Activated CD4-positive, alpha-beta T cell treated with anti-CD3 and anti-CD28 coated beads, Interleukin-2, amount 50 U/mL, for 16 hours (primary cell): ENCODE measurements at regions not wholly inside any gene's neighbourhood (a gene's known extent, or its start where the extent isn't known, plus 50 kb on each side); places are given as distances from the start of the nearest gene placed in this dataset.

Source experiments
- DNase-seq: peaks from one replicate; pipeline ENCODE4 v3.0.0-alpha.2; 2020

DNA sequence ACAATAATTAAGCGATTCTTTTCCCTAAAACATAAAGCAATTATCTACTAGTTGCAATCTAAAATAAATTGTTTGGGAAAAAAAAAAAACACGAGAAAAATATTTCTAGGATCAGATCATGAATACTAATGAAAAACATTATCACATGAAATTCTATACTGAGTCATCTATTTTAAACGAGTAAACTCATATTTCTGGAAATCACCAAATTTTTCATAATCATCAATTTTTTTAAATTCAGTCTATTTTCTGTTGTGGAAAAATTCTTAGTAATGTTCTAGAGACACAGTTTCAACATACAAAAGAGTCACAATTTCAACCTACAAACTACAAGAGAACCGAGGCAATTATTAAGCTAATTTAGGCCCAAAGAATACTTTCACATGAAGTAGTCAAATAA, 245.6 kb upstream of the SOX5 start:
- no peak for DNase-seq

- no peak for DNase-seq
These were observed 241.6 kb upstream of the SOX5 start for GRCh38 chr12:24191117-24191516.

- no peak for DNase-seq
These were observed 236.3 kb upstream of the SOX5 start for GRCh38 chr12:24185782-24186181.

DNA sequence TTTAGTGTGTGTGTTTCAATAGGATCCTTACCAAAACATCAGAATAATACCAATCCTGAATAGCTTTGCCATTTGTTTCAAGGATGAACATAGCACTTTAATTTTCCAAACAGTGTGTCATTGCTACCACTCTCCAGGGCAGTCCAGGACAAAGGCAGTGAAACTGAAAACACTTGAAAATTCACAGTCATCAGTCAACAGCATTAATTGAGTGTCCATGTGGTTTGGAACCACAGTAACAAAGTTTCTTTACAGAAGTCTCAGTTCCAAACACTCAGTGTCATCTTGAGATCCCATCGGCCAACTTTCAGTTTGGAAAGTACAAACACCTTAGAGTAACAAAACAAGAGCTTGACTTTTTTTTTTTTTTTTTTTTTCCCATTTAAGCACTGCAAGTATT, 228.4 kb upstream of the SOX5 start:
- no peak for DNase-seq

DNA sequence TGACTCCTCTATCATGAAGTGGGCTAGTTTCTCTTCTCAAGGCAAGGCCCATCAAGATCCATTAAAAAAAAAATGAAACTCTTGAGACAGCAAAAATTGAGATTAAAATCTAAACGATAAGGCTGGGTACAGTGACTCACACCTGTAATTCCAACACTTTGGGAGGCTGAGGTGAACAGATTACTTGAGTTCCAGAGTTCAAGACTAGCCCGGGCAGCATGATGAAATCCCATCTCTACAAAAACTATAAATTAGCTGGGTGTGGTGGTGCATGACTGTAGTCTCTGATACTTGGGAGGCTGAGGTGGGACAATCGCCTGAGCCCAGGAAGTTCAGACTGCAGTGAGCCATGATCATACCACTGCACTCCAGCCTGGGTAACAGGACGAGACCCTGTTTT, 226.5 kb upstream of the SOX5 start:
- no peak for DNase-seq

DNA sequence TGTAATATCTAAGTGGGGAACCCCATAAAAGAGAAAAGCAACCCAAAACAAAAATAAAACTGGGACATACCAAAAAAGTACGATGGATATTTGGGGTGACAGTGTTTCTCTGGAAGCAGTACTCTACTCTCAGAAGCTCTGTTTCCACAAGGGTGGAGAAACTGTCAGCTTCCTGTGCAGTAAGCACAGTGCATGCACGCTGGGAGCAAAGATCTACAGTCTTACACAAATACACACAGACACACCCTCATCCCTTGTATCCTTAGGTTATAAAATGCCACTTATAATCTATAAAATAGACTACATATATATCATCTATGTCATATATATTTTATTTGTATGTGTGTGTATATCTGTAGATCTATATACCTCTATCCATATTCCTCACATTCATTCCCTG, 225.8 kb upstream of the SOX5 start:
- DNase-seq = no peak

DNA sequence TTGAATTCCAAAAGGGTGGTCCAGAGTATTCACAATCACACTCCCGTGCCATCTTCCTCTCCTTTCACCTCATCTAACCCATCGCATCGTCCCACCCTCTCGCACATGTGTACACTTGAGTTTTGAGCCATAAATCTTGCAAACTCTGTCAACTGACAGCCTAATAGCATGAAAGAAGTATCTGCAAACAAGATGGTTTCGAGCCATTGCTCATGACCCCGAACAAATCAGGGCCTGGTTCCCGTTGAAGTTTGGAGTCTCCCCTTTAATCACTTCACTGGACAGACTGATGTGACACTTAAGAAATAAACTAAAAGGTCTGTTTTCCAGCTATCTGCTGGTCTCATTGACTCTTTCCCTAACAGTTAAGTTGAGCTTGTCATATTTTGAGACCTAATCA, 223.6 kb upstream of the SOX5 start:
- no peak for DNase-seq

DNA sequence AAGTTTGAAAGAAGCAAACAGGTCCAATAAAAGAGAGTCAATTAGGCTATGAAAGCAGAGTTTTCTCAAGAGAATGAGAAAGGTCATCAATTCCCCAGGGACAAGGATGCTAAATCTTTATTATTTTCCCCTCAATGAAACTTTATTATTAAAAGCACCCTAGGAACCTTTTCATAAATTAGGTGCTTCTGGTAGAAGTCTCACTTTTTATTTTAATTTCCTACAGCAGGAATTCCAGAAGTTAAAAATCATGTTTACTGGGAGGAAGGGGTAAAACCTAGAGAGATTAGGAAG, 223.2 kb upstream of the SOX5 start:
- DNase-seq = no peak

DNA sequence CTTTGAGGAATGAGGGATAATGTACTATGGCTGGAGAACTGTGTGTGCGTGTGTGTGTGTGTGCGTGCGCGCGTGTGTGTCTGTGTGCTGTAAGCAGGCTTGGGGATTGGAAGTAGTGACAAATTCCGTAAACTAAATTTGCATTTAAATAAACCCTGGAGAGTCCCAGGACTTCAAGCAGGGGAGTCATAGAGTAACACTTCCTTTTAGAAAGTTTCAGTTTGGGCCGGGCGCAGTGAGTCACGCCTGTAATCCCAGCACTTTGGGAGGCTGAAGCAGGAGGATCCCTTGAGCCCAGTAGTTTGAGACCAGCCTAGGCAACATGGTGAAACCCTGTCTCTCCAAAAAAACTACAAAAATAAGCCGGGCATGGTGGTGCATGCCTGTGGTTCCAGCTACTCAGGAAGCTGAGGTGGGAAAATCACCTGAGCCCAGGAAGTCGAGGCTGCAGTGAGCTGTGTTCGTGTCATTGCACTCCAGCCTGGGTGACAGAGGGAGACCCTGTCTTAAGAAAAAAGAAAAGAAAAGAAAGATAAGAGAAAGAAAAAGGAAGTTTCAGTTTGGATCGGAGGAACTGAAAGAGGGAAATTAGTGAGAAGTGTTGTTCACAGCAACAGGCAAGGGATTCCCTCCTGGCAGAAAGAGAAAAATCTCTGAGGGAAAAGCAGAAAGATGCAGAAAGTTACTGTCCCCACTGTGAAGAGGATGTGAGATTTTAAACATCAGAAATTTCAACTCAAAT, 222.7 kb upstream of the SOX5 start:
- no peak for DNase-seq

- no peak for DNase-seq
These were observed 205.6 kb upstream of the SOX5 start for GRCh38 chr12:24155042-24155441.

DNA sequence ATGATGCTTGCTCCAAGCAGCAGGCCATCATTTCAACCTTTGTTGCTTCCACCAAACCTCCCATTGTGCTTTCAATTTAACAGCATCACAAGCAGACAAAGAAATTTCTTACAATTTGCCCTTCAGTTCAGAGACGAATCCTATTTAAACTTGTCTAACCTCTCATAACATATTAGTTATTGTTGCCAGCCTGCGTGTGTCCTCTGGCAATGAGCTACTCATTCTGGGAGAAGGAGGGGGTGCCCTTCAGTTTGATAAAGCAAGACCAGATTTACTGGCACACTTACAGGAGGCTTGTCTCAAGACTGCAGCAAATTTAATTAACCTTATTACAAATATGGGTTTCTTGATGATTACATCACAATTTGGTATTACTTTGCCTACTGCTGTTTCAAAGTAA, 203.6 kb upstream of the SOX5 start:
- DNase-seq = no peak

DNA sequence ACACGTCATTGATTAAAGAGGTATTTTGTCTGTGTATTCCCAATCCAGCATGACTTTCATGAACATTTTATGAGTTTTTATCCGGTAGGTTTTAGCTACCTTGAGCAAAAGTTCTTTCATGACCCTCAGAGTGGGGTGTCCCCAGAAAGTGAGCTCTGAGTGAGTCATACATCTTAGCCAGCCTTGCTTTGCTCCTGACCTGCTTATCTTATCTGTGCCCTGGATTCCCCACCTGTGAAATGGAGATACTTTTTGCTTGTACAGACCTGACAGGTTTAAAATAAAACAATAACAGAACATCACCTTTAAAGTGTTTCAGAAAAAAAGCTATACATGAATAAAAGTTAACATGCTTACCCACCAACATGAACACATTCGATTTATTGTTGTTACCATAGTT, 202.8 kb upstream of the SOX5 start:
- no peak for DNase-seq

DNA sequence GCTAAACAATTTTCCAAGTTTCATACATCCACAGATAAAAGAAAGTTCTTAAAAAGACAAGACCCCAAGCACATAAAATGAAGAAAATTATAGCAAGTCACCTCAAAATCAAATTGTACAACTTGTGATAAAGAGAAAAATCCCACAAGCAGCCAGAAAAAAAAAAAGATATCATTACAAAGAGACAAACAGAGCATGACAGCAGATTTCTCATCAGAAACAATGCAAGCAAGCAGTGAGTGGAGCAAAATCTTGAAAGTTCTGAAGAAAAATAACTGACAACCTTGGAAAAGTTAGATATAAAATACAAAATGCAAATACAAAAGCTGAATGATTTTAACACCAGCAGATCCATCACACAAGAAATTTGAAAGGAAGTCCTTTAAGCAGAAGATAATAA, 194.5 kb upstream of the SOX5 start:
- no peak for DNase-seq

- no peak for DNase-seq
These were observed 189.6 kb upstream of the SOX5 start for GRCh38 chr12:24139035-24139434.

GRCh38 chr12:24138041-24138440, 188.6 kb upstream of the SOX5 start:
- DNase-seq = no peak

GRCh38 chr12:24135158-24135850, 185.8 kb upstream of the SOX5 start:
- no peak for DNase-seq

GRCh38 chr12:24134092-24134491, 184.6 kb upstream of the SOX5 start:
- no peak for DNase-seq

DNA sequence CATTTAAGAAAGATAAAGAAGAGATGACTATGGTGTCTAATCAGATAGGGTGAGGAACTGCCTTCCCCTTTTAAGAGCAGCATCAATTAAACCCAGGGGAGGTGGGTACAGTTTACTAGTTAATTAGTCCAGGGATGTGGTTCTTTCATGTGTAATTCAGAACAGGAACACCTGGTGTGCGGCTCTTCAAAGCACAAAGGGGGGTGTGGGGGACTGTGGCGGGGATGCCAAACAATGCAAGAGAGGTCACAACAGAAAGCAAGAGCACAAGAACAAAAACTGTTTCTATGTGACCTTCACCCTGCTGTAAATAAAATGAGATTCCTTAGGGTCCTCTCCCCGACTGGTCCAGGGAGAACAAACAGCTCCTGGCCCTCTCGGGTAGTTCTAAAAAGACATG, 183.9 kb upstream of the SOX5 start:
- DNase-seq = no peak

DNA sequence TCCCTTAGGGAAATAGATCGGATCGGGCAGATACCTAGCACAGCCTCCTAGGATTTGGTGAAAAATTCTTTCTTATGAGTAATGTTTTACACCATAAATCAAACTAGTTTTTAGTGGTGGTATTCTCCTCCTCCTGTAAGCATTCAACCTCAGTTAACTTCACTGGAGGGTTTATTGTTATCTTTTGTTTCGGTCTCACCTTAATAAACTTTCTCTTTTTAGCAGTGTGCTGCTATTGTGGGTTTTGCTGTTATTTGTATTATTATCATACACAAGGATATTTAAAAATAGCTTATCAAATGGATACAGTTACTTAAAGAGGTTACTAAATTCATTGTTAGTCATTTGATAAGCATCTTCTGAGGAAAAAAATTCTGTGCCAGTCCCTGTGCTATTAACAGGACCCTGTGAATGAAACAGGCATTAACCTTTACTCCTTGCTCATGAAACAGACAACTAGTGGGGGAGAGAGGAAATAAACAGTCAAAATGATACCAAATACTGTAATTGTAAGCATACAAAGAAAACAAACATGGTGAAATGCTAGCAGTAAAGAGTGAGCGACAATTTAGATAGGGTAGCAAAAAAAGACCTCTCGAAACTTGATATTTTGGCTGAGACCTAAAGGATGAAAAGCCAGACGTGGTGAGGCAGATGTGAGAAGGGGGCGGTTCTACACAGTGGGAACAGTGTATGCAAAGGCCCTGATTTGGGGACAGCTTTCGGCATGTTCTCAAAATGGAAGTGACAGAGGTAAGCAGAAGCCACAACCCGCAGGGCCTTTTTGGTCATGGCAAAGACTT, 178.7 kb upstream of the SOX5 start:
- no peak for DNase-seq

- no peak for DNase-seq
These were observed 175.8 kb upstream of the SOX5 start for GRCh38 chr12:24125280-24125679.

GRCh38 chr12:24121911-24122310, 172.4 kb upstream of the SOX5 start:
- DNase-seq = no peak

DNA sequence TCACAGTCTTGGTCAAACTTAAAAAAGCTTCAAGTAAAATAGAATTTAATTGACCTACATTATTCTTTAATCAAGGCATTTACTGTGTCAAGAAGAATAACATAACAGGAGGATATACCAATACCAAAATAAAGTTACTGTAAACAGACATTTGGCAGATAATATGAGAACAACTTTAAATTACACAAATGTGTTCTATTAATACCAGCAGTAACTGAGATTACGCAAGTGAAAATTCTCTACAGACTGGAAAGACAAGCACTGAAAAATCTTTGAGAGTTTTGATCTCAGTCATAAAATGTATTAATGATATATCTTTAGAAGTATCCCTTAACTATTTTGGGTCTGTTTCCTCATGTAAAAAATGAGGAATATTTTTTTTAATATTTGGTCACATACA, 169.2 kb upstream of the SOX5 start:
- no peak for DNase-seq

GRCh38 chr12:24116548-24116947, 167.1 kb upstream of the SOX5 start:
- DNase-seq = no peak

- no peak for DNase-seq
These were observed 164.2 kb upstream of the SOX5 start for GRCh38 chr12:24113701-24114100.
